Naive thymus-derived CD4-positive, alpha-beta T cell (primary cell): ENCODE measurements at regions not wholly inside any gene's neighbourhood (a gene's known extent, or its start where the extent isn't known, plus 50 kb on each side); places are given as distances from the start of the nearest gene placed in this dataset.

Experiments
- ATAC-seq: fragments of 150-1000 bp; cut with Tn5 transposase; 2 replicates; pipeline ENCODE4 v1.10.0; 2021; ENCODE audit warnings: mild to moderate bottlenecking, moderate library complexity
- CTCF ChIA-PET: fragments of 350-600 bp; sonication (Branson Sonifier 250); formaldehyde crosslinking; loops from one replicate; lab custom pipeline; 2021; ENCODE audit warnings: antibody characterized with exemption; lab: Charles Lee
- POLR2A ChIA-PET: fragments of 350-600 bp; sonication (Branson Sonifier 250); formaldehyde crosslinking; loops from one replicate; lab custom pipeline; 2021; ENCODE audit warnings: antibody characterized with exemption, inconsistent platforms; lab: Charles Lee
- DNase-seq, 9 donors: peaks; one replicate each; pipeline versions ENCODE4 v3.0.0 to v3.0.0-alpha.2; 2020 to 2022; ENCODE audit warnings: mixed read lengths in 1 of 9
- H3K27ac ChIP-seq: one replicate; pipeline ENCODE4 v1.7.0; 2013; ENCODE audit warnings: mild to moderate bottlenecking, low read depth, low read length, moderate library complexity
- H3K27me3 ChIP-seq, 2 donors: one replicate each; pipeline ENCODE4 v1.7.0; 2013; ENCODE audit warnings: low read length in 2 of 2, mild to moderate bottlenecking in 2 of 2, moderate library complexity in 2 of 2; ENCODE audit not compliant: control insufficient read depth in 2 of 2, insufficient read depth in 2 of 2
- H3K36me3 ChIP-seq, 3 experiments: 1 replicate in 2 of 3; 2 replicates in 1 of 3; pipeline ENCODE4 v1.7.0; 2013; ENCODE audit warnings: low read length in 3 of 3, mild to moderate bottlenecking in 3 of 3, moderate library complexity in 1 of 3; ENCODE audit not compliant: insufficient read depth in 3 of 3, control insufficient read depth in 2 of 3
- H3K4me1 ChIP-seq, 2 donors: one replicate each; pipeline ENCODE4 v1.7.0; 2013; ENCODE audit warnings: low read length in 2 of 2, mild to moderate bottlenecking in 2 of 2, moderate library complexity in 1 of 2; ENCODE audit not compliant: control insufficient read depth in 2 of 2, insufficient read depth in 2 of 2
- H3K4me3 ChIP-seq: 2 replicates; pipeline ENCODE4 v1.7.0; 2013; ENCODE audit warnings: mild to moderate bottlenecking, low read length
- H3K9me3 ChIP-seq, 3 experiments: 1 replicate in 2 of 3; 2 replicates in 1 of 3; pipeline ENCODE4 v1.7.0; 2013; ENCODE audit warnings: low read length in 3 of 3; ENCODE audit not compliant: control insufficient read depth in 2 of 3
- H3K27ac Mint-ChIP-seq, 9 donors: one replicate each; pipeline ENCODE4 v1.8.0; 2020 to 2022; ENCODE audit warnings: mixed read lengths in 9 of 9, mild to moderate bottlenecking in 8 of 9, moderate library complexity in 5 of 9, inconsistent platforms in 2 of 9
- H3K27me3 Mint-ChIP-seq, 5 donors: one replicate each; pipeline ENCODE4 v1.8.0; 2021 to 2022; ENCODE audit warnings: mixed read lengths in 5 of 5, mild to moderate bottlenecking in 1 of 5
- H3K36me3 Mint-ChIP-seq, 5 donors: one replicate each; pipeline ENCODE4 v1.8.0; 2020 to 2022; ENCODE audit warnings: mixed read lengths in 5 of 5, mild to moderate bottlenecking in 3 of 5, inconsistent platforms in 1 of 5
- H3K4me1 Mint-ChIP-seq, 7 donors: one replicate each; pipeline ENCODE4 v1.8.0; 2020 to 2022; ENCODE audit warnings: mixed read lengths in 7 of 7, mild to moderate bottlenecking in 3 of 7, inconsistent platforms in 1 of 7
- H3K4me3 Mint-ChIP-seq, 10 donors: one replicate each; pipeline ENCODE4 v1.8.0; 2020 to 2022; ENCODE audit warnings: mild to moderate bottlenecking in 10 of 10, mixed read lengths in 10 of 10, moderate library complexity in 6 of 10, inconsistent platforms in 2 of 10
- H3K9me3 Mint-ChIP-seq, 11 donors: one replicate each; pipeline ENCODE4 v1.8.0; 2020 to 2022; ENCODE audit warnings: mixed read lengths in 11 of 11, mild to moderate bottlenecking in 4 of 11, inconsistent platforms in 1 of 11, moderate library complexity in 1 of 11
- intact Hi-C, 2 donors: fragments of 100-400 bp; cut with micrococcal nuclease; formaldehyde crosslinking; loops; one replicate each; pipeline ENCODE4 v1.15.1; 2023

DNA sequence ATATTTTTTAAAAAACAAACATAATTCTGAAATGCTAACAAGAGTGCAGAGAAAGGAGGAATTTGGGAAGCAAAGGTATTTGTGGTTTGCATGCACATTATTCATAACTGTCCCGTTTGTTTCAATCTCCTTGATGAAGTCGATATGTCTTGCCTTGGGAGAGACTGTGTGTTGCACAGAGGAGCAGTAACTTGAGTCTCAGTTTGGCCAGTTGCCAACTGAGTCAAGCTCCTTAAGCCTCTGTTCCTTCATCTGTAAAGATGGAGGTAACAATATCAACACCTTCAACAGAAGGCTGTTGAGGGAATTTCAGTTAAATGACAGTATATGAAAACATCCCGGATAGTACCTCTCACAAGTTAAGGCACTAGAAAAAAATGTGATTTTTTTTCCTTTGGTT lies 226.2 kb downstream of the ASXL3 start:
- H3K4me3 ChIP-seq: no peak overlapping the region
- ChIA-PET CTCF (no interaction called here), POLR2A (no interaction called here)
- H3K27me3 Mint-ChIP-seq: peaks cover 0 to 2% (median 0%) of the 10 kb centered on the region in 5 donors
- ATAC-seq: no peak
- H3K27me3 ChIP-seq: no peaks in the 10 kb centered on the region
- no peak overlapping the region for H3K27ac ChIP-seq
- intact Hi-C loops: no loop called here
- peaks cover 0 to 6% (median 0%) of the 10 kb centered on the region in 11 donors for H3K9me3 Mint-ChIP-seq
- no peak overlapping the region for H3K4me3 Mint-ChIP-seq
- H3K4me1 ChIP-seq: no peaks in the 10 kb centered on the region
- DNase-seq: no peak
- no peak overlapping the region for H3K27ac Mint-ChIP-seq
- H3K36me3 Mint-ChIP-seq: no peaks in the 10 kb centered on the region
- H3K36me3 ChIP-seq: no peaks in the 10 kb centered on the region
- H3K9me3 ChIP-seq: no peaks in the 10 kb centered on the region
- H3K4me1 Mint-ChIP-seq: no peaks in the 10 kb centered on the region

- intact Hi-C loops: no loop called here
- POLR2A ChIA-PET: no interaction called here
- Mint-ChIP-seq H3K4me3 (no peak overlapping the region), H3K27me3 (peaks cover 0 to 2% (median 0%) of the 10 kb centered on the region in 5 donors), H3K9me3 (peaks cover 0 to 6% (median 1%) of the 10 kb centered on the region in 11 donors), H3K4me1 (no peaks in the 10 kb centered on the region), H3K27ac (no peak overlapping the region), H3K36me3 (no peaks in the 10 kb centered on the region)
- no peaks in the 10 kb centered on the region for H3K4me1 ChIP-seq
- H3K4me3 ChIP-seq: no peak overlapping the region
- H3K27me3 ChIP-seq: no peaks in the 10 kb centered on the region
- no peak overlapping the region for H3K27ac ChIP-seq
- no peaks in the 10 kb centered on the region for H3K9me3 ChIP-seq
- no peaks in the 10 kb centered on the region for H3K36me3 ChIP-seq
- no peak for DNase-seq
- CTCF ChIA-PET: no interaction called here
- no peak for ATAC-seq
These were observed 225.6 kb downstream of the ASXL3 start for GRCh38 chr18:33803636-33804035.

GRCh38 chr18:33802955-33803354 lies 224.9 kb downstream of the ASXL3 start:
- CTCF ChIA-PET: no interaction called here
- Histone ChIP-seq H3K4me1 (no peaks in the 10 kb centered on the region), H3K27me3 (no peaks in the 10 kb centered on the region), H3K4me3 (no peak overlapping the region), H3K9me3 (no peaks in the 10 kb centered on the region), H3K36me3 (no peaks in the 10 kb centered on the region), H3K27ac (no peak overlapping the region)
- no peak for ATAC-seq
- POLR2A ChIA-PET: no interaction called here
- no peak for DNase-seq
- H3K4me3 Mint-ChIP-seq: no peak overlapping the region
- peaks cover 0 to 6% (median 1%) of the 10 kb centered on the region in 11 donors for H3K9me3 Mint-ChIP-seq
- no peaks in the 10 kb centered on the region for H3K4me1 Mint-ChIP-seq
- H3K27ac Mint-ChIP-seq: no peak overlapping the region
- H3K36me3 Mint-ChIP-seq: no peaks in the 10 kb centered on the region
- intact Hi-C loops: no loop called here
- H3K27me3 Mint-ChIP-seq: peaks cover 0 to 2% (median 0%) of the 10 kb centered on the region in 5 donors
